Caco-2 (cell line): ENCODE measurements at regions not wholly inside any gene's neighbourhood (a gene's known extent, or its start where the extent isn't known, plus 50 kb on each side); places are given as distances from the start of the nearest gene placed in this dataset.
"Not testable (repeated sequence)": the region's sequence is repeated elsewhere in the genome, so short reads cannot be mapped to it uniquely, and the experiment has no call there.

Experiments
- BruUV-seq: library from RNA; stranded (reverse); fragments of 400-500 nt; replicated peaks from 2 replicates; lab custom pipeline; 2021; lab: Mats Ljungman, UMichigan
- CTCF ChIA-PET: fragments of 300-600 bp; sonication (Branson Sonifier 250); formaldehyde crosslinking; loops from one replicate; lab custom pipeline; 2022; ENCODE audit warnings: antibody characterized with exemption; lab: Charles Lee
- POLR2A ChIA-PET: fragments of 300-600 bp; sonication (Branson Sonifier 250); formaldehyde crosslinking; loops from one replicate; lab custom pipeline; 2022; ENCODE audit warnings: antibody characterized with exemption; lab: Charles Lee
- DNase-seq, 2 experiments: peaks; one replicate each; pipeline versions ENCODE4 v3.0.0 to v3.0.0-alpha.2; 2020 to 2022
- H3K27me3 ChIP-seq: replicated peaks from 2 replicates; pipeline ENCODE4 v1.6.0; 2011; ENCODE audit warnings: low read length; ENCODE audit not compliant: control insufficient read depth, insufficient read depth
- H3K36me3 ChIP-seq: 2 replicates; pipeline ENCODE4 v1.5.1; 2011; ENCODE audit warnings: low read length; ENCODE audit not compliant: control insufficient read depth, insufficient read depth
- H3K4me1 ChIP-seq: fragments of 250-450 bp; sonication (Bioruptor Pico); 2 replicates; pipeline ENCODE4 v1.5.1; 2020; ENCODE audit warnings: mild to moderate bottlenecking
- H3K4me3 ChIP-seq: 2 replicates; pipeline ENCODE4 v1.5.1; 2011; ENCODE audit warnings: low read depth, mild to moderate bottlenecking, control low read depth, low read length
- H3K9me3 ChIP-seq: fragments of 250-450 bp; sonication (Bioruptor Pico); 2 replicates; pipeline ENCODE4 v1.5.1; 2020; ENCODE audit warnings: mild to moderate bottlenecking, moderate library complexity
- H3K27ac Mint-ChIP-seq: one replicate; pipeline ENCODE4 v1.8.0; 2022; ENCODE audit warnings: mixed read lengths; ENCODE audit not compliant: unreplicated experiment
- H3K27me3 Mint-ChIP-seq: one replicate; pipeline ENCODE4 v1.8.0; 2022; ENCODE audit warnings: mixed read lengths; ENCODE audit not compliant: insufficient read depth, unreplicated experiment
- H3K36me3 Mint-ChIP-seq: one replicate; pipeline ENCODE4 v1.8.0; 2022; ENCODE audit warnings: mild to moderate bottlenecking, mixed read lengths; ENCODE audit not compliant: insufficient read depth, unreplicated experiment
- H3K4me1 Mint-ChIP-seq: one replicate; pipeline ENCODE4 v1.8.0; 2022; ENCODE audit warnings: low read depth, mixed read lengths; ENCODE audit not compliant: unreplicated experiment
- H3K4me3 Mint-ChIP-seq: one replicate; pipeline ENCODE4 v1.8.0; 2022; ENCODE audit warnings: mild to moderate bottlenecking, moderate library complexity, mixed read lengths; ENCODE audit not compliant: unreplicated experiment
- H3K9me3 Mint-ChIP-seq: one replicate; pipeline ENCODE4 v1.8.0; 2022; ENCODE audit warnings: mixed read lengths; ENCODE audit not compliant: unreplicated experiment
- CTCF ChIP-seq, 2 experiments: fragments of 200-600 bp in 1 of 2; IDR thresholded peaks; 1 replicate in 1 of 2; 2 replicates in 1 of 2; pipeline versions ENCODE4 v1.5.1 to v1.8.0; 2011 to 2022; ENCODE audit warnings: antibody characterized with exemption in 1 of 2, control low read depth in 1 of 2, inconsistent platforms in 1 of 2, low read depth in 1 of 2, low read length in 1 of 2, mild to moderate bottlenecking in 1 of 2, moderate library complexity in 1 of 2; ENCODE audit not compliant: insufficient read depth in 1 of 2, severe bottlenecking in 1 of 2, unreplicated experiment in 1 of 2
- intact Hi-C: fragments of 100-400 bp; cut with micrococcal nuclease; formaldehyde crosslinking; loops from one replicate; pipeline ENCODE4 v1.10.0; 2022; ENCODE audit not compliant: unreplicated experiment

- H3K27me3 Mint-ChIP-seq = peaks cover 15% of the 10 kb centered on the region
- H3K36me3 Mint-ChIP-seq = no peaks in the 10 kb centered on the region
- H3K4me1 ChIP-seq = no peaks in the 10 kb centered on the region
- BruUV-seq = no TSS peak
- H3K27ac Mint-ChIP-seq = no peak overlapping the region
- CTCF ChIA-PET = no interaction called here
- H3K27me3 ChIP-seq = no peaks in the 10 kb centered on the region
- no peaks in the 10 kb centered on the region for H3K36me3 ChIP-seq
- H3K4me1 Mint-ChIP-seq = no peaks in the 10 kb centered on the region
- H3K9me3 ChIP-seq = no peaks in the 10 kb centered on the region
- no peak for TF ChIP-seq CTCF (IDR thresholded peaks at IDR 0.05; ENCODE audit: insufficient read depth in 1 of 2, low read depth in 1 of 2, low read length in 1 of 2, severe bottlenecking in 1 of 2, unreplicated experiment in 1 of 2)
- peaks cover 12% of the 10 kb centered on the region for H3K9me3 Mint-ChIP-seq
- intact Hi-C loops = loop anchor here (10.0 kb wide), 1 partner anchor 196 kb away; the partner anchor contains the start of gene HAND2
- DNase-seq = no peak
- H3K4me3 ChIP-seq = no peak overlapping the region
- H3K4me3 Mint-ChIP-seq = no peak overlapping the region
- POLR2A ChIA-PET = no interaction called here
These were observed 201.2 kb upstream of the HAND2 start for GRCh38 chr4:173731257-173731656.

- no peaks in the 10 kb centered on the region for H3K4me1 ChIP-seq
- intact Hi-C loops = no loop called here
- H3K9me3 ChIP-seq = no peaks in the 10 kb centered on the region
- DNase-seq = no peak
- ChIA-PET POLR2A (no interaction called here), CTCF (no interaction called here)
- Mint-ChIP-seq H3K27ac (no peak overlapping the region), H3K4me3 (no peak overlapping the region), H3K4me1 (no peaks in the 10 kb centered on the region), H3K9me3 (no peaks in the 10 kb centered on the region), H3K27me3 (peaks cover 9% of the 10 kb centered on the region), H3K36me3 (no peaks in the 10 kb centered on the region)
- no peak for TF ChIP-seq CTCF (IDR thresholded peaks at IDR 0.05; ENCODE audit: insufficient read depth in 1 of 2, low read depth in 1 of 2, low read length in 1 of 2, severe bottlenecking in 1 of 2, unreplicated experiment in 1 of 2)
- H3K27me3 ChIP-seq = no peaks in the 10 kb centered on the region
- H3K36me3 ChIP-seq = no peaks in the 10 kb centered on the region
- H3K4me3 ChIP-seq = no peak overlapping the region
- BruUV-seq = no TSS peak
These were observed 192.0 kb upstream of the HAND2 start for GRCh38 chr4:173722075-173722474.

- H3K4me3 ChIP-seq, intact Hi-C loops, H3K4me3 Mint-ChIP-seq, H3K27ac Mint-ChIP-seq, H3K36me3 ChIP-seq, H3K9me3 ChIP-seq, CTCF ChIA-PET, H3K4me1 ChIP-seq, H3K27me3 ChIP-seq, H3K9me3 Mint-ChIP-seq, BruUV-seq, H3K4me1 Mint-ChIP-seq, DNase-seq, H3K27me3 Mint-ChIP-seq, H3K36me3 Mint-ChIP-seq, POLR2A ChIA-PET: not testable (repeated sequence)
These were observed 188.5 kb upstream of the HAND2 start for GRCh38 chr4:173718504-173718903.

- Mint-ChIP-seq H3K4me3 (no peak overlapping the region), H3K36me3 (no peaks in the 10 kb centered on the region), H3K4me1 (no peaks in the 10 kb centered on the region), H3K27ac (no peak overlapping the region), H3K27me3 (peaks cover 7% of the 10 kb centered on the region), H3K9me3 (no peaks in the 10 kb centered on the region)
- intact Hi-C loops = no loop called here
- TF ChIP-seq CTCF (IDR thresholded peaks at IDR 0.05; ENCODE audit: insufficient read depth in 1 of 2, low read depth in 1 of 2, low read length in 1 of 2, severe bottlenecking in 1 of 2, unreplicated experiment in 1 of 2) = no peak
- Histone ChIP-seq H3K4me3 (no peak overlapping the region), H3K4me1 (no peaks in the 10 kb centered on the region), H3K27me3 (no peaks in the 10 kb centered on the region), H3K36me3 (no peaks in the 10 kb centered on the region), H3K9me3 (no peaks in the 10 kb centered on the region)
- POLR2A ChIA-PET = no interaction called here
- no peak for DNase-seq
- no TSS peak for BruUV-seq
- CTCF ChIA-PET = no interaction called here
These were observed 187.6 kb upstream of the HAND2 start for GRCh38 chr4:173717581-173717980.
